GM12873 (cell line): ENCODE measurements at regions not wholly inside any gene's neighbourhood (a gene's known extent, or its start where the extent isn't known, plus 50 kb on each side); places are given as distances from the start of the nearest gene placed in this dataset.

Experiments used
- CTCF ChIP-seq: IDR thresholded peaks from 2 replicates; pipeline ENCODE4 v1.5.1; 2012; ENCODE audit warnings: low read depth, mild to moderate bottlenecking, moderate library complexity, low read length, control low read depth; ENCODE audit not compliant: insufficient read depth; ENCODE audit errors: missing control alignments

- no peak for TF ChIP-seq CTCF
These were observed 131.9 kb upstream of the ALKAL2 start for GRCh38 chr2:419687-420317.

GRCh38 chr2:417662-418061 is 129.8 kb upstream of the ALKAL2 start:
- TF ChIP-seq CTCF: no peak

GRCh38 chr2:417006-417405 is 129.1 kb upstream of the ALKAL2 start:
- TF ChIP-seq CTCF: no peak

GRCh38 chr2:415986-416610 is 128.2 kb upstream of the ALKAL2 start:
- no peak for TF ChIP-seq CTCF

GRCh38 chr2:409523-409922 is 121.6 kb upstream of the ALKAL2 start:
- no peak for TF ChIP-seq CTCF

GRCh38 chr2:407630-408029 is 119.7 kb upstream of the ALKAL2 start:
- no peak for TF ChIP-seq CTCF

GRCh38 chr2:406876-407275 is 119.0 kb upstream of the ALKAL2 start:
- no peak for TF ChIP-seq CTCF
